ENCODE measurements at regions not wholly inside any gene's neighbourhood (a gene's known extent, or its start where the extent isn't known, plus 50 kb on each side); places are given as distances from the start of the nearest gene placed in this dataset.

- TF ChIP-seq EZH2 (IDR thresholded peaks at IDR 0.05; ENCODE audit: borderline replicate concordance, low read depth, low read length, poor library complexity, severe bottlenecking) (no peak), CTCF (conservative IDR thresholded peaks at IDR 0.05; ENCODE audit: low read depth, low read length) (no peak)
Observed at GRCh38 chr3:154060238-154061000, 60.8 kb upstream of the ARHGEF26 start.
